Retinal pigment epithelial cell (primary cell): ENCODE measurements at regions not wholly inside any gene's neighbourhood (a gene's known extent, or its start where the extent isn't known, plus 50 kb on each side); places are given as distances from the start of the nearest gene placed in this dataset.
A peak's percentile ranks its signal among the peaks of the same experiment; 100 is the strongest.

Source experiments
- DNase-seq: peaks from one replicate; pipeline ENCODE4 v3.0.0-alpha.2; 2010; ENCODE audit warnings: low read depth
- H3K4me3 ChIP-seq: 2 replicates; pipeline ENCODE4 v1.5.1; 2011; ENCODE audit warnings: mild to moderate bottlenecking, low read length, control low read depth, moderate library complexity
- CTCF ChIP-seq: conservative IDR thresholded peaks from 2 replicates; pipeline ENCODE4 v1.5.1; 2011; ENCODE audit warnings: low read depth, low read length, control low read depth, inconsistent platforms

- DNase-seq: no peak
- TF ChIP-seq CTCF: no peak
- H3K4me3 ChIP-seq: no peak overlapping the region
Measured at GRCh38 chr22:22390989-22391388, 117.6 kb downstream of the ZNF280B start.

- DNase-seq: no peak
- H3K4me3 ChIP-seq: no peak overlapping the region
- TF ChIP-seq CTCF: no peak
Measured at GRCh38 chr22:22391543-22391942, 117.0 kb downstream of the ZNF280B start.

- TF ChIP-seq CTCF: no peak
- H3K4me3 ChIP-seq: no peak overlapping the region
- no peak for DNase-seq
Measured at GRCh38 chr22:22392131-22392530, 116.4 kb downstream of the ZNF280B start.

- DNase-seq: no peak
- no peak overlapping the region for H3K4me3 ChIP-seq
- TF ChIP-seq CTCF: no peak
Measured at GRCh38 chr22:22394591-22394990, 114.0 kb downstream of the ZNF280B start.

- no peak for TF ChIP-seq CTCF
- no peak for DNase-seq
- H3K4me3 ChIP-seq: no peak overlapping the region
Measured at GRCh38 chr22:22395245-22395644, 113.3 kb downstream of the ZNF280B start.

GRCh38 chr22:22396741-22397291 is 111.7 kb downstream of the ZNF280B start:
- no peak for TF ChIP-seq CTCF
- H3K4me3 ChIP-seq: no peak overlapping the region
- DNase-seq: no peak

- peak; percentile 4 for TF ChIP-seq CTCF
- no peak for DNase-seq
- H3K4me3 ChIP-seq: no peak overlapping the region
Measured at GRCh38 chr22:22397292-22397870, 111.2 kb downstream of the ZNF280B start.
